ENCODE measurements at regions not wholly inside any gene's neighbourhood (a gene's known extent, or its start where the extent isn't known, plus 50 kb on each side); places are given as distances from the start of the nearest gene placed in this dataset.

DNA sequence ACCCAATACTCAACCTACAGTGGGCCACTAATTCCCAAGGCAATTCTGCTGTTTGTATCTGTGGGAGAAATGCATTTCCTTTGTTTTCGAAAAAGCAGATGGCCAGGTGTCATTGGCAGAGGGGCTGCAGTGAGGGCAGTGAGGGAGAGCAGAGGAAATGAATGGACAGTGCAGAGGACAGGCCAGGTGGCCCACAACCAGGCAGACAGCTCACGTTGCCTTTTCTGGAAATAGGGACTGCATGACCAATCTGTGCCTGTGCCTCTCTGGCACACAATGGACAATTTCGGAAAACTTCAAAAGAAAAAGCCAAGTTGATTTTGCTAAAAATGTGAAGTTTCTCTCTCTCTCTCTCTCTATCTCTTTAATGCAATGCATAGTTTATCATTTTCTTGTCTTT lies 52.6 kb upstream of the ETS2 start:
- TF ChIP-seq, protein P1, sequence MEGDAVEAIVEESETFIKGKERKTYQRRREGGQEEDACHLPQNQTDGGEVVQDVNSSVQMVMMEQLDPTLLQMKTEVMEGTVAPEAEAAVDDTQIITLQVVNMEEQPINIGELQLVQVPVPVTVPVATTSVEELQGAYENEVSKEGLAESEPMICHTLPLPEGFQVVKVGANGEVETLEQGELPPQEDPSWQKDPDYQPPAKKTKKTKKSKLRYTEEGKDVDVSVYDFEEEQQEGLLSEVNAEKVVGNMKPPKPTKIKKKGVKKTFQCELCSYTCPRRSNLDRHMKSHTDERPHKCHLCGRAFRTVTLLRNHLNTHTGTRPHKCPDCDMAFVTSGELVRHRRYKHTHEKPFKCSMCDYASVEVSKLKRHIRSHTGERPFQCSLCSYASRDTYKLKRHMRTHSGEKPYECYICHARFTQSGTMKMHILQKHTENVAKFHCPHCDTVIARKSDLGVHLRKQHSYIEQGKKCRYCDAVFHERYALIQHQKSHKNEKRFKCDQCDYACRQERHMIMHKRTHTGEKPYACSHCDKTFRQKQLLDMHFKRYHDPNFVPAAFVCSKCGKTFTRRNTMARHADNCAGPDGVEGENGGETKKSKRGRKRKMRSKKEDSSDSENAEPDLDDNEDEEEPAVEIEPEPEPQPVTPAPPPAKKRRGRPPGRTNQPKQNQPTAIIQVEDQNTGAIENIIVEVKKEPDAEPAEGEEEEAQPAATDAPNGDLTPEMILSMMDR (conservative IDR thresholded peaks at IDR 0.05): no peak
- no peak for TF ChIP-seq ZFX (IDR thresholded peaks at IDR 0.05)
